ENCODE measurements at regions not wholly inside any gene's neighbourhood (a gene's known extent, or its start where the extent isn't known, plus 50 kb on each side); places are given as distances from the start of the nearest gene placed in this dataset.

DNA sequence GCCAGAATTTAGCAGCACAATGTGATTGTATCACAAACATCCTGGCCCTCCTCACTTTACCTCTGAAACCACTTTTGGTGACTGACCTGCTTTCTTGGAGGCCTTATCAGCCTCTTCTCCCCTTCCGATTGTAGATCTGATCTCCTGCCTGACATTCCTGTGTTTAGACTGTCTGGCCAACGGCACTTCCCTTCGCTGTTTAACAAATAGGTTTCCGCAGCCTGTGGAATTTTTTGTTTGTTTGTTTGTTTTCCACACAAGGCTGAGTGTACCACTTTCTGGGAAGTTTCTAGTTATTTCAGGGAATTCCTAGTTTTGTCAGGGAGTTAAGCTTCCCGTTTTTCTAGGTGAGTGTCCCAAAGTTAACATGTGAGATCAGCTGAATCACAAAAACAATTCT lies 65.9 kb upstream of the CDKN3 start:
- no peaks in the 10 kb centered on the region for H3K9me1 ChIP-seq (ENCODE audit: insufficient read depth, low read length)
- H3K27ac ChIP-seq (ENCODE audit: insufficient read depth, low read length): no peak overlapping the region
- H2BK5ac ChIP-seq (ENCODE audit: low read depth, low read length, poor library complexity, severe bottlenecking): no peak overlapping the region
- no peak overlapping the region for H3K56ac ChIP-seq (ENCODE audit: extremely low read depth, insufficient read depth, low read length)
- no peak overlapping the region for H2AK5ac ChIP-seq (ENCODE audit: low read depth, low read length)
- in situ Hi-C loops (cut with MboI; ENCODE audit: low sequenced_read_pairs): loop anchor here (5.0 to 25.0 kb wide), 3 partner anchors 794 to 1036 kb away; no protein-coding TSS in a partner anchor
- H4K5ac ChIP-seq (ENCODE audit: low read depth, low read length): no peak overlapping the region
- ATAC-seq (ENCODE audit: low read depth) (no peak), DNase-seq (no peak)
- no peaks in the 10 kb centered on the region for H4K20me1 ChIP-seq (ENCODE audit: insufficient read depth, low read length)
- no peak overlapping the region for H2BK20ac ChIP-seq (ENCODE audit: low read depth, low read length)
- no peak overlapping the region for H4K91ac ChIP-seq (ENCODE audit: insufficient read depth, low read depth, low read length)
- H4K8ac ChIP-seq (ENCODE audit: low read depth in 2 of 2, low read length in 2 of 2): no peak overlapping the region
- ChIA-PET CTCF (no interaction called here), POLR2A (ENCODE audit: unreplicated experiment) (no interaction called here)
- no peak overlapping the region for H3K14ac ChIP-seq (replicated peaks; ENCODE audit: low read depth, low read length)
- H3K4me2 ChIP-seq (ENCODE audit: low read depth, low read length): no peak overlapping the region
- no CpG with 5 or more reads among the region's 5 CpGs for WGBS, 2 experiments (ENCODE audit: extremely low coverage in 2 of 2, insufficient read length in 1 of 2)
- intact Hi-C loops (cut with micrococcal nuclease): loop anchor here (10.0 kb wide), 1 partner anchor 686 kb away; no protein-coding TSS in a partner anchor
- TF ChIP-seq RFX5 (IDR thresholded peaks at IDR 0.05; ENCODE audit: low read depth, low read length) (no peak), CEBPB (IDR thresholded peaks at IDR 0.05; ENCODE audit: low read depth, low read length) (no peak)
- H3K4me1 ChIP-seq (ENCODE audit: control insufficient read depth, insufficient read depth, low read length): no peaks in the 10 kb centered on the region
- no peak overlapping the region for H3K4ac ChIP-seq (ENCODE audit: low read depth, low read length)
- no peaks in the 10 kb centered on the region for H3K36me3 ChIP-seq (ENCODE audit: control insufficient read depth, insufficient read depth, low read length)
- no peak overlapping the region for H3K23ac ChIP-seq (ENCODE audit: low read depth, low read length)
- H2AK9ac ChIP-seq (replicated peaks; ENCODE audit: low read depth, low read length, poor library complexity): no peak overlapping the region
- H3K27me3 ChIP-seq (ENCODE audit: control insufficient read depth, insufficient read depth, low read length): peaks cover 7% of the 10 kb centered on the region
- H3K9ac ChIP-seq (ENCODE audit: low read depth, low read length): no peak overlapping the region
- no peak overlapping the region for H2BK15ac ChIP-seq (ENCODE audit: low read depth, low read length)
- dilution Hi-C loops (cut with HindIII; ENCODE audit: low sequenced_read_pairs, unreplicated experiment): no loop called here
- no peak overlapping the region for H3K4me3 ChIP-seq (ENCODE audit: insufficient read depth, low read depth, low read length)
- no TSS peak for BruUV-seq (replicated peaks)
- no peak overlapping the region for H2AFZ ChIP-seq (replicated peaks; ENCODE audit: low read length, poor library complexity)
- H3K79me1 ChIP-seq (ENCODE audit: low read depth in 1 of 2, low read length in 2 of 2): no peaks in the 10 kb centered on the region
- no peak overlapping the region for H3K18ac ChIP-seq (ENCODE audit: low read depth, low read length)
- no peaks in the 10 kb centered on the region for H3K9me3 ChIP-seq (ENCODE audit: control insufficient read depth, insufficient read depth, low read length)
- H2BK120ac ChIP-seq (ENCODE audit: low read depth, low read length): no peak overlapping the region
